ENCODE measurements at regions not wholly inside any gene's neighbourhood (a gene's known extent, or its start where the extent isn't known, plus 50 kb on each side); places are given as distances from the start of the nearest gene placed in this dataset.
"Not testable (repeated sequence)": the region's sequence is repeated elsewhere in the genome, so short reads cannot be mapped to it uniquely, and the experiment has no call there.

- no peak for DNase-seq
Observed at GRCh38 chr3:127072971-127073783, 90.3 kb downstream of the PLXNA1 start.

- DNase-seq: no peak
Observed at GRCh38 chr3:127073941-127074820, 91.3 kb downstream of the PLXNA1 start.

- peak; percentile 16 for DNase-seq
Observed at GRCh38 chr3:127074900-127075360, 92.0 kb downstream of the PLXNA1 start.

GRCh38 chr3:127076166-127076992 is 93.5 kb downstream of the PLXNA1 start:
- not testable (repeated sequence) for DNase-seq

- DNase-seq: no peak
Observed at GRCh38 chr3:127077068-127077467, 94.2 kb downstream of the PLXNA1 start.

GRCh38 chr3:127077505-127078064 is 94.7 kb downstream of the PLXNA1 start:
- DNase-seq: no peak

GRCh38 chr3:127078626-127079025 is 95.7 kb downstream of the PLXNA1 start:
- no peak for DNase-seq

GRCh38 chr3:127079211-127079610 is 96.3 kb downstream of the PLXNA1 start:
- DNase-seq: no peak

GRCh38 chr3:127081001-127081720 is 98.2 kb downstream of the PLXNA1 start:
- DNase-seq: no peak

- DNase-seq: no peak
Observed at GRCh38 chr3:127082066-127082465, 99.2 kb downstream of the PLXNA1 start.

GRCh38 chr3:127083778-127084397 is 101.0 kb downstream of the PLXNA1 start:
- DNase-seq: no peak

GRCh38 chr3:127084401-127084990 is 101.6 kb downstream of the PLXNA1 start:
- no peak for DNase-seq

GRCh38 chr3:127085576-127085975 is 102.7 kb downstream of the PLXNA1 start:
- no peak for DNase-seq

GRCh38 chr3:127086591-127086990 is 103.7 kb downstream of the PLXNA1 start:
- not testable (repeated sequence) for DNase-seq

- DNase-seq: no peak
Observed at GRCh38 chr3:127087441-127087840, 104.5 kb downstream of the PLXNA1 start.

GRCh38 chr3:127088511-127089351 is 104.2 kb upstream of the PRR23E start:
- DNase-seq: no peak

GRCh38 chr3:127089486-127090145 is 103.3 kb upstream of the PRR23E start:
- DNase-seq: no peak

- DNase-seq: no peak
Observed at GRCh38 chr3:127090218-127091160, 102.4 kb upstream of the PRR23E start.
